ENCODE measurements at regions not wholly inside any gene's neighbourhood (a gene's known extent, or its start where the extent isn't known, plus 50 kb on each side); places are given as distances from the start of the nearest gene placed in this dataset.

- no peak overlapping the region for H3K4me3 ChIP-seq (ENCODE audit: low read depth, low read length)
- DNase-seq (ENCODE audit: low read depth), result no peak
- no peak for TF ChIP-seq CTCF (IDR thresholded peaks at IDR 0.05; ENCODE audit: control insufficient read depth, extremely low read depth, insufficient read depth)
These were observed 1080.9 kb upstream of the ZEB2 start for GRCh38 chr2:145600811-145601210.

- no peak for TF ChIP-seq CTCF (IDR thresholded peaks at IDR 0.05; ENCODE audit: control insufficient read depth, extremely low read depth, insufficient read depth)
- no peak overlapping the region for H3K4me3 ChIP-seq (ENCODE audit: low read depth, low read length)
- no peak for DNase-seq (ENCODE audit: low read depth)
These were observed 1079.8 kb upstream of the ZEB2 start for GRCh38 chr2:145599756-145600155.

GRCh38 chr2:145598434-145598833 is 1078.5 kb upstream of the ZEB2 start:
- H3K4me3 ChIP-seq (ENCODE audit: low read depth, low read length), result no peak overlapping the region
- TF ChIP-seq CTCF (IDR thresholded peaks at IDR 0.05; ENCODE audit: control insufficient read depth, extremely low read depth, insufficient read depth), result no peak
- no peak for DNase-seq (ENCODE audit: low read depth)

- no peak overlapping the region for H3K4me3 ChIP-seq (ENCODE audit: low read depth, low read length)
- no peak for TF ChIP-seq CTCF (IDR thresholded peaks at IDR 0.05; ENCODE audit: control insufficient read depth, extremely low read depth, insufficient read depth)
- DNase-seq (ENCODE audit: low read depth), result no peak
These were observed 1077.9 kb upstream of the ZEB2 start for GRCh38 chr2:145597809-145598208.

- no peak for DNase-seq (ENCODE audit: low read depth)
- no peak for TF ChIP-seq CTCF (IDR thresholded peaks at IDR 0.05; ENCODE audit: control insufficient read depth, extremely low read depth, insufficient read depth)
- no peak overlapping the region for H3K4me3 ChIP-seq (ENCODE audit: low read depth, low read length)
These were observed 1077.1 kb upstream of the ZEB2 start for GRCh38 chr2:145597006-145597405.

GRCh38 chr2:145596416-145596815 is 1076.5 kb upstream of the ZEB2 start:
- DNase-seq (ENCODE audit: low read depth), result no peak
- TF ChIP-seq CTCF (IDR thresholded peaks at IDR 0.05; ENCODE audit: control insufficient read depth, extremely low read depth, insufficient read depth), result no peak
- H3K4me3 ChIP-seq (ENCODE audit: low read depth, low read length), result no peak overlapping the region

GRCh38 chr2:145595296-145595695 is 1075.4 kb upstream of the ZEB2 start:
- no peak for TF ChIP-seq CTCF (IDR thresholded peaks at IDR 0.05; ENCODE audit: control insufficient read depth, extremely low read depth, insufficient read depth)
- H3K4me3 ChIP-seq (ENCODE audit: low read depth, low read length), result no peak overlapping the region
- no peak for DNase-seq (ENCODE audit: low read depth)
